ENCODE measurements at regions not wholly inside any gene's neighbourhood (a gene's known extent, or its start where the extent isn't known, plus 50 kb on each side); places are given as distances from the start of the nearest gene placed in this dataset.

DNA sequence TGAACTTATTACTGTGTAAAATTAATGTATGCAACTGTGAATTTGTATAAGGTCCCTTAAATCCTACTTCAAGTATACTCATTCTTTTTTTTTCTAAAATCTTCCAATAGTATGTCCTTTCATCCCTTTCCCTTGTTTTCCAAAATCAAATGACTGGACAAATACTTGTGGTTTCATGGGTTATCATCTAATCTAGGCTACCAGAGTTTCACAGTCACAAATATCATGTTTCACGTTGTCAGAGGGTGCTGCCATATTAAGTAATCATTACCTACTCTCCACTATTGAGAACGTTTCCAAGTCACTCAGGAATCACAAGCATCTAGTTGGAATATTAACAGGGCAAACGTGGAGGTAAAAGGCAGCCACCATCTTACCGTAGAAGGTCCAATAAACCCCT lies 1235.0 kb upstream of the TENM3 start:
- DNase-seq (peak in 2 of 5 donors; percentile 16 to 21), FAIRE-seq (no peak)
- Histone ChIP-seq H3K9me3 (ENCODE audit: control insufficient read depth in 2 of 3, insufficient read depth in 1 of 3, low read length in 3 of 3) (no peaks in the 10 kb centered on the region), H3K4me1 (ENCODE audit: control insufficient read depth in 2 of 3, insufficient read depth in 2 of 3, low read depth in 1 of 3, low read length in 3 of 3) (peaks cover 0 to 7% (median 0%) of the 10 kb centered on the region in 3 donors), H3K27me3 (ENCODE audit: control insufficient read depth, insufficient read depth, low read length) (no peaks in the 10 kb centered on the region), H3K27ac (ENCODE audit: low read depth in 2 of 2, low read length in 2 of 2) (no peak overlapping the region), H3K36me3 (ENCODE audit: control insufficient read depth in 2 of 3, insufficient read depth in 3 of 3, low read length in 3 of 3) (no peaks in the 10 kb centered on the region), H3K9ac (ENCODE audit: low read length in 3 of 3) (no peak overlapping the region), H3K4me3 (ENCODE audit: low read length in 3 of 3) (no peak overlapping the region)
- TF ChIP-seq, protein P1, sequence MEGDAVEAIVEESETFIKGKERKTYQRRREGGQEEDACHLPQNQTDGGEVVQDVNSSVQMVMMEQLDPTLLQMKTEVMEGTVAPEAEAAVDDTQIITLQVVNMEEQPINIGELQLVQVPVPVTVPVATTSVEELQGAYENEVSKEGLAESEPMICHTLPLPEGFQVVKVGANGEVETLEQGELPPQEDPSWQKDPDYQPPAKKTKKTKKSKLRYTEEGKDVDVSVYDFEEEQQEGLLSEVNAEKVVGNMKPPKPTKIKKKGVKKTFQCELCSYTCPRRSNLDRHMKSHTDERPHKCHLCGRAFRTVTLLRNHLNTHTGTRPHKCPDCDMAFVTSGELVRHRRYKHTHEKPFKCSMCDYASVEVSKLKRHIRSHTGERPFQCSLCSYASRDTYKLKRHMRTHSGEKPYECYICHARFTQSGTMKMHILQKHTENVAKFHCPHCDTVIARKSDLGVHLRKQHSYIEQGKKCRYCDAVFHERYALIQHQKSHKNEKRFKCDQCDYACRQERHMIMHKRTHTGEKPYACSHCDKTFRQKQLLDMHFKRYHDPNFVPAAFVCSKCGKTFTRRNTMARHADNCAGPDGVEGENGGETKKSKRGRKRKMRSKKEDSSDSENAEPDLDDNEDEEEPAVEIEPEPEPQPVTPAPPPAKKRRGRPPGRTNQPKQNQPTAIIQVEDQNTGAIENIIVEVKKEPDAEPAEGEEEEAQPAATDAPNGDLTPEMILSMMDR (IDR thresholded peaks at IDR 0.05; ENCODE audit: borderline replicate concordance, extremely low read depth, insufficient read depth) = no peak
- intact Hi-C loops (cut with DNase I) = no loop called here

DNA sequence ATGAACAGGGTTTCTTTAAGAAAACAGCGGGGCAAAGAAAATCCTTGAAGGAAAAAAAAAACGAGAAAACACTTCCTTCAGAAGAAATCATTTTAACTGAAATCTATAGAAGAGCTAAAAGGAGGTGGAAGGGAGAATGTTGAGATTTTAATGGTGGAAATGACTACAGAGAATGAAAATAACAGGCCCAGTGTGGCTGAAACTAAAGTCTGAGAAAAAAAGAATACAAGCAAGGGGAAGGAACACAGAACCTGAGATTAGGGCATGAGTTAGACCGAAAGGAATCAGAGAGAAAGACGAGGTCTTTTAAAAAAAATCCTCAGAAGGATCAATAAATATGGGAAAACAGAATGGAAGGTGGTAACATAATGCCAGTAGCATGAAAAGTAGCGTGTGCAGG lies 1230.0 kb upstream of the TENM3 start:
- Histone ChIP-seq H3K9me3 (ENCODE audit: control insufficient read depth in 2 of 3, insufficient read depth in 1 of 3, low read length in 3 of 3) (peaks cover 0 to 4% (median 3%) of the 10 kb centered on the region in 3 donors), H3K36me3 (ENCODE audit: control insufficient read depth in 2 of 3, insufficient read depth in 3 of 3, low read length in 3 of 3) (no peaks in the 10 kb centered on the region), H3K4me3 (ENCODE audit: low read length in 3 of 3) (no peak overlapping the region), H3K27me3 (ENCODE audit: control insufficient read depth, insufficient read depth, low read length) (no peaks in the 10 kb centered on the region), H3K27ac (ENCODE audit: low read depth in 2 of 2, low read length in 2 of 2) (no peak overlapping the region), H3K9ac (ENCODE audit: low read length in 3 of 3) (no peak overlapping the region), H3K4me1 (ENCODE audit: control insufficient read depth in 2 of 3, insufficient read depth in 2 of 3, low read depth in 1 of 3, low read length in 3 of 3) (peaks cover 0 to under 1% (median 0%) of the 10 kb centered on the region in 3 donors)
- DNase-seq (no peak), FAIRE-seq (no peak)
- TF ChIP-seq, protein P1 (IDR thresholded peaks at IDR 0.05; ENCODE audit: borderline replicate concordance, extremely low read depth, insufficient read depth) = no peak
- intact Hi-C loops (cut with DNase I) = no loop called here

DNA sequence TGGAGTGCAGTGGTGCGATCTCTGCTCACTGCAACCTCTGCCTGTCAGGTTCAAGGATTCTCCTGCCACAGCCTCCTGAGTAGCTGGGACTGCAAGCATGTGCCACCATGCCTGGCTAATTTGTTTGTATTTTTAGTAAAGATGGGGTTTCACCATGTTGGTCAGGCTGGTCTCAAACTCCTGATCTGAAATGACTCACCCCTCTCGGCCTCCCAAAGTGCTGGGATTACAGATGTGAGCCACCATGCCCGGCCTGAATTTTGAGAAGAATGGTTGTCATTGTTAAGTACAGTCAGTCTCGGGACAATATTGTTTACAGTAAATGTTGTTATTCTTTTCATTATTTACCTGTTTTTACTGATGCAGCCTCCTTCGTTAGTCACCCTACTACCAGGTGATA lies 1226.2 kb upstream of the TENM3 start:
- no peaks in the 10 kb centered on the region for H3K4me1 ChIP-seq (ENCODE audit: control insufficient read depth in 2 of 3, insufficient read depth in 2 of 3, low read depth in 1 of 3, low read length in 3 of 3)
- H3K4me3 ChIP-seq (ENCODE audit: low read length in 3 of 3) = no peak overlapping the region
- H3K27ac ChIP-seq (ENCODE audit: low read depth in 2 of 2, low read length in 2 of 2) = no peak overlapping the region
- DNase-seq (no peak), FAIRE-seq (no peak)
- no peak overlapping the region for H3K9ac ChIP-seq (ENCODE audit: low read length in 3 of 3)
- peaks cover 0 to 4% (median 3%) of the 10 kb centered on the region in 3 donors for H3K9me3 ChIP-seq (ENCODE audit: control insufficient read depth in 2 of 3, insufficient read depth in 1 of 3, low read length in 3 of 3)
- intact Hi-C loops (cut with DNase I) = no loop called here
- TF ChIP-seq, protein P1 (IDR thresholded peaks at IDR 0.05; ENCODE audit: borderline replicate concordance, extremely low read depth, insufficient read depth) = no peak
- H3K27me3 ChIP-seq (ENCODE audit: control insufficient read depth, insufficient read depth, low read length) = no peaks in the 10 kb centered on the region
- H3K36me3 ChIP-seq (ENCODE audit: control insufficient read depth in 2 of 3, insufficient read depth in 3 of 3, low read length in 3 of 3) = no peaks in the 10 kb centered on the region

DNA sequence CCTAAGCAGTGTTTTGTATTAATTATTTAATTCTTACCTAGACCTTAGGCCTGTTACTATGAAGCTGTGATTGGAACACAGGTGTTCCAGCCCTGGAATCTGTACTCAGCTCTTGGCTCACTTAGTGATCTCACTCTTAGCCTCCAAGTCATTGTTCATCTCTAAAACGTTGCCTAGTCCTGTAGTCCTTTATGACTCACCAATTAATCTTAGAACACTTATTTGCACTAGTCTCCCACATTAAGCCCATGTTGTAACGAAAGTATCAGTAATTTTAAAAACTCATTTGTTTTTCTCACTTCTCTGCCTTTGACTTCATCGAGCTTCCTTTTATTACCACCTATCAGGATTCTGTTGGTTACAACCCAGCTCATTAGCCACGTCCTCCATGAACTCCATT lies 1224.7 kb upstream of the TENM3 start:
- Histone ChIP-seq H3K4me3 (ENCODE audit: low read length in 3 of 3) (no peak overlapping the region), H3K9me3 (ENCODE audit: control insufficient read depth in 2 of 3, insufficient read depth in 1 of 3, low read length in 3 of 3) (peaks cover 0 to 4% (median 3%) of the 10 kb centered on the region in 3 donors), H3K9ac (ENCODE audit: low read length in 3 of 3) (no peak overlapping the region), H3K4me1 (ENCODE audit: control insufficient read depth in 2 of 3, insufficient read depth in 2 of 3, low read depth in 1 of 3, low read length in 3 of 3) (no peaks in the 10 kb centered on the region), H3K36me3 (ENCODE audit: control insufficient read depth in 2 of 3, insufficient read depth in 3 of 3, low read length in 3 of 3) (no peaks in the 10 kb centered on the region), H3K27me3 (ENCODE audit: control insufficient read depth, insufficient read depth, low read length) (no peaks in the 10 kb centered on the region), H3K27ac (ENCODE audit: low read depth in 2 of 2, low read length in 2 of 2) (no peak overlapping the region)
- TF ChIP-seq, protein P1 (IDR thresholded peaks at IDR 0.05; ENCODE audit: borderline replicate concordance, extremely low read depth, insufficient read depth) = no peak
- intact Hi-C loops (cut with DNase I) = no loop called here
- DNase-seq = no peak
- FAIRE-seq = no peak

Measured in kidney (tissue), 13 donors.